CD8-positive, alpha-beta memory T cell (primary cell): ENCODE measurements at regions not wholly inside any gene's neighbourhood (a gene's known extent, or its start where the extent isn't known, plus 50 kb on each side); places are given as distances from the start of the nearest gene placed in this dataset.
"Not testable (repeated sequence)": the region's sequence is repeated elsewhere in the genome, so short reads cannot be mapped to it uniquely, and the experiment has no call there.

ENCODE experiments used
- CTCF ChIA-PET: fragments of 350-600 bp; sonication (Branson Sonifier 250); formaldehyde crosslinking; loops from one replicate; lab custom pipeline; 2021; ENCODE audit warnings: antibody characterized with exemption; lab: Charles Lee
- POLR2A ChIA-PET: fragments of 350-600 bp; sonication (Branson Sonifier 250); formaldehyde crosslinking; loops from one replicate; lab custom pipeline; 2021; ENCODE audit warnings: antibody characterized with exemption; lab: Charles Lee
- DNase-seq, 5 donors: peaks; one replicate each; pipeline versions ENCODE4 v3.0.0 to v3.0.0-alpha.2; 2020 to 2022; ENCODE audit warnings: mixed read lengths in 1 of 5
- H3K27ac ChIP-seq: one replicate; pipeline ENCODE4 v1.7.0; 2013; ENCODE audit warnings: low read depth, mild to moderate bottlenecking, low read length, moderate library complexity
- H3K27me3 ChIP-seq: 2 replicates; pipeline ENCODE4 v1.7.0; 2013; ENCODE audit warnings: low read length, mild to moderate bottlenecking; ENCODE audit not compliant: insufficient read depth, poor library complexity, severe bottlenecking
- H3K36me3 ChIP-seq: 2 replicates; pipeline ENCODE4 v1.7.0; 2013; ENCODE audit warnings: mild to moderate bottlenecking, low read length, moderate library complexity; ENCODE audit not compliant: insufficient read depth
- H3K4me1 ChIP-seq: 2 replicates; pipeline ENCODE4 v1.7.0; 2013; ENCODE audit warnings: mild to moderate bottlenecking, low read length, moderate library complexity; ENCODE audit not compliant: insufficient read depth
- H3K4me3 ChIP-seq: 2 replicates; pipeline ENCODE4 v1.7.0; 2013; ENCODE audit warnings: mild to moderate bottlenecking, low read length
- H3K9me3 ChIP-seq: 2 replicates; pipeline ENCODE4 v1.7.0; 2013; ENCODE audit warnings: mild to moderate bottlenecking, low read length
- H3K27ac Mint-ChIP-seq, 8 donors: one replicate each; pipeline ENCODE4 v1.8.0; 2020 to 2021; ENCODE audit warnings: mixed read lengths in 8 of 8, mild to moderate bottlenecking in 6 of 8, inconsistent platforms in 3 of 8, moderate library complexity in 3 of 8
- H3K27me3 Mint-ChIP-seq, 2 donors: one replicate each; pipeline ENCODE4 v1.8.0; 2020 to 2021; ENCODE audit warnings: mixed read lengths in 2 of 2, mild to moderate bottlenecking in 1 of 2, moderate library complexity in 1 of 2
- H3K36me3 Mint-ChIP-seq, 3 donors: one replicate each; pipeline ENCODE4 v1.8.0; 2020 to 2021; ENCODE audit warnings: mixed read lengths in 3 of 3, inconsistent platforms in 1 of 3, mild to moderate bottlenecking in 1 of 3
- H3K4me1 Mint-ChIP-seq, 3 donors: one replicate each; pipeline ENCODE4 v1.8.0; 2020 to 2021; ENCODE audit warnings: mixed read lengths in 3 of 3, inconsistent platforms in 1 of 3, mild to moderate bottlenecking in 1 of 3
- H3K4me3 Mint-ChIP-seq, 7 donors: one replicate each; pipeline ENCODE4 v1.8.0; 2020 to 2021; ENCODE audit warnings: mixed read lengths in 7 of 7, mild to moderate bottlenecking in 6 of 7, moderate library complexity in 4 of 7, inconsistent platforms in 2 of 7
- H3K9me3 Mint-ChIP-seq, 5 donors: one replicate each; pipeline ENCODE4 v1.8.0; 2020 to 2022; ENCODE audit warnings: mixed read lengths in 5 of 5, mild to moderate bottlenecking in 3 of 5, moderate library complexity in 2 of 5, inconsistent platforms in 1 of 5

DNA sequence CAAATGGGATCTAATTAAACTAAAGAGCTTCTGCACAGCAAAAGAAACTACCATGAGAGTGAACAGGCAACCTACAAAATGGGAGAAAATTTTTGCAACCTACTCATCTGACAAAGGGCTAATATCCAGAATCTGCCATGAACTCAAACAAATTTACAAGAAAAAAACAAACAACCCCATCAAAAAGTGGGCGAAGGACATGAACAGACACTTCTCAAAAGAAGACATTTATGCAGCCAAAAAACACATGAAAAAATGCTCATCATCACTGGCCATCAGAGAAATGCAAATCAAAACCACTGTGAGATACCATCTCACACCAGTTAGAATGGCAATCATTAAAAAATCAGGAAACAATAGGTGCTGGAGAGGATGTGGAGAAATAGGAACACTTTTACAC is 755.2 kb upstream of the ADGRB3 start:
- H3K4me3 ChIP-seq, H3K4me1 Mint-ChIP-seq, H3K9me3 ChIP-seq, DNase-seq, H3K27me3 Mint-ChIP-seq, H3K27ac Mint-ChIP-seq, POLR2A ChIA-PET, H3K27ac ChIP-seq, H3K36me3 ChIP-seq, H3K4me1 ChIP-seq, H3K27me3 ChIP-seq, CTCF ChIA-PET, H3K36me3 Mint-ChIP-seq, H3K4me3 Mint-ChIP-seq: not testable (repeated sequence)
- peaks cover 0 to 14% (median 5%) of the 10 kb centered on the region in 5 donors for H3K9me3 Mint-ChIP-seq

GRCh38 chr6:67879105-67879904 is 755.8 kb upstream of the ADGRB3 start:
- H3K27ac ChIP-seq, H3K4me1 ChIP-seq, H3K36me3 ChIP-seq, H3K4me1 Mint-ChIP-seq, DNase-seq, H3K9me3 ChIP-seq, CTCF ChIA-PET, H3K36me3 Mint-ChIP-seq, H3K4me3 Mint-ChIP-seq, H3K27me3 Mint-ChIP-seq, H3K27me3 ChIP-seq, POLR2A ChIA-PET, H3K4me3 ChIP-seq, H3K27ac Mint-ChIP-seq: not testable (repeated sequence)
- peaks cover 0 to 14% (median 6%) of the 10 kb centered on the region in 5 donors for H3K9me3 Mint-ChIP-seq

DNA sequence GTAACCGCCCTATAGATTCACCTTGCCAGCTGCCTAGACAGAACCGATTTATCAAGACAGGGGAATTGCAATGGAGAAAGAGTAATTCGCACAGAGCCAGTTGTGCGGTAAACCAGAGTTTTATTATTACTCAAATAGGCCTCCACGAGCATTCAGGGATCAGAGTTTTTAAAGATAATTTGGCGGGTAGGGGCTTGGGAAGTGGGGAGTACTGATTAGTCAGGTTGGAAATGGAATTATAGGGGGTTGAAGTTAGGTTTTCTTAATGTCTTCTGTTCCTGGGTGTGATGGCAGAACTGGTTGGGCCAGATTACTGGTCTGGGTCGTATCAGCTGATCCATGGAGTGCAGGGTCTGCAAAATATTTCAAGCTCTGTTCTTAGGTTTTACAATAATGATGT is 756.9 kb upstream of the ADGRB3 start:
- H3K27me3 ChIP-seq, H3K27ac Mint-ChIP-seq, CTCF ChIA-PET, POLR2A ChIA-PET, DNase-seq, H3K4me3 Mint-ChIP-seq, H3K4me1 ChIP-seq, H3K4me1 Mint-ChIP-seq, H3K27ac ChIP-seq, H3K36me3 ChIP-seq, H3K4me3 ChIP-seq, H3K27me3 Mint-ChIP-seq, H3K9me3 ChIP-seq, H3K36me3 Mint-ChIP-seq: not testable (repeated sequence)
- peaks cover 4 to 18% (median 15%) of the 10 kb centered on the region in 5 donors for H3K9me3 Mint-ChIP-seq

GRCh38 chr6:67877288-67877687 is 757.8 kb upstream of the ADGRB3 start:
- H3K27ac ChIP-seq, result no peak overlapping the region
- H3K4me3 Mint-ChIP-seq, result no peak overlapping the region
- H3K36me3 Mint-ChIP-seq, result no peaks in the 10 kb centered on the region
- no peaks in the 10 kb centered on the region for H3K4me1 Mint-ChIP-seq
- DNase-seq, result no peak
- H3K27ac Mint-ChIP-seq, result no peak overlapping the region
- no peaks in the 10 kb centered on the region for H3K36me3 ChIP-seq
- H3K9me3 Mint-ChIP-seq, result peaks cover 4 to 24% (median 16%) of the 10 kb centered on the region in 5 donors
- peaks cover 0 to 1% of the 10 kb centered on the region in 2 donors for H3K27me3 Mint-ChIP-seq
- POLR2A ChIA-PET, result no interaction called here
- H3K4me1 ChIP-seq, result no peaks in the 10 kb centered on the region
- H3K4me3 ChIP-seq, result no peak overlapping the region
- no peaks in the 10 kb centered on the region for H3K9me3 ChIP-seq
- no peaks in the 10 kb centered on the region for H3K27me3 ChIP-seq
- CTCF ChIA-PET, result no interaction called here

DNA sequence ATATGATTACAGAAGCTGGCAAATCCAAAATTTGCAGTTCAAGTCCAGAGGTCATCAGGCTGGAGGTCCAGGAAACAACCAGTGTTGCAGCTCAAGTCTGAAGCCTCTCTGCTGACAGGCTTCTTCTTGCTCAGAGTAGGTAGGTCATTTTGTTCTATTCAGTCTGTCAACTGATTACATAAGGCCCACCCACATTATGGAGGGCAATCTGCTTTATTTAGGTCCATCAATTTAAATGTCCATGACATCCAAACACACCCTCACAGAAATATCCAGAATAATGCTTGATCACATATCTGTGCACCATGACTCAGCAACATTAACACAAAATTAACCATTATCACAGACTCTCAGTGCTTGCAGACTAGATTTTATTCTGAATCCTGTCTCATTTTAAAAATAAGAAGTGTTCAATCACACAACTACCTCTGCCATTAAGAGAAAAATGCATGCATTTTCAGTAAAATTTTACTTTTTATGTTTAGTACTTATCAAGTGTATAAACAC is 759.2 kb upstream of the ADGRB3 start:
- Histone ChIP-seq H3K27ac (no peak overlapping the region), H3K36me3 (no peaks in the 10 kb centered on the region), H3K4me3 (no peak overlapping the region), H3K27me3 (no peaks in the 10 kb centered on the region), H3K9me3 (no peaks in the 10 kb centered on the region), H3K4me1 (no peaks in the 10 kb centered on the region)
- H3K36me3 Mint-ChIP-seq, result no peaks in the 10 kb centered on the region
- ChIA-PET CTCF (no interaction called here), POLR2A (no interaction called here)
- DNase-seq, result no peak
- peaks cover 0 to 1% of the 10 kb centered on the region in 2 donors for H3K27me3 Mint-ChIP-seq
- no peak overlapping the region for H3K4me3 Mint-ChIP-seq
- H3K27ac Mint-ChIP-seq, result no peak overlapping the region
- peaks cover 4 to 25% (median 16%) of the 10 kb centered on the region in 5 donors for H3K9me3 Mint-ChIP-seq
- no peaks in the 10 kb centered on the region for H3K4me1 Mint-ChIP-seq

- H3K4me1 ChIP-seq, result no peaks in the 10 kb centered on the region
- no peaks in the 10 kb centered on the region for H3K9me3 ChIP-seq
- H3K27ac Mint-ChIP-seq, result no peak overlapping the region
- no peak overlapping the region for H3K27ac ChIP-seq
- CTCF ChIA-PET, result no interaction called here
- H3K36me3 ChIP-seq, result no peaks in the 10 kb centered on the region
- no peaks in the 10 kb centered on the region for H3K27me3 ChIP-seq
- H3K4me3 ChIP-seq, result no peak overlapping the region
- H3K9me3 Mint-ChIP-seq, result peaks cover 3 to 23% (median 12%) of the 10 kb centered on the region in 5 donors
- H3K36me3 Mint-ChIP-seq, result no peaks in the 10 kb centered on the region
- H3K4me1 Mint-ChIP-seq, result no peaks in the 10 kb centered on the region
- H3K4me3 Mint-ChIP-seq, result no peak overlapping the region
- POLR2A ChIA-PET, result no interaction called here
- no peak for DNase-seq
- H3K27me3 Mint-ChIP-seq, result peaks cover 0 to 1% of the 10 kb centered on the region in 2 donors
These were observed 764.8 kb upstream of the ADGRB3 start for GRCh38 chr6:67870321-67870720.

GRCh38 chr6:67863346-67863745 is 771.7 kb upstream of the ADGRB3 start:
- no peaks in the 10 kb centered on the region for H3K27me3 Mint-ChIP-seq
- Histone ChIP-seq H3K9me3 (no peaks in the 10 kb centered on the region), H3K4me3 (no peak overlapping the region), H3K36me3 (no peaks in the 10 kb centered on the region), H3K4me1 (no peaks in the 10 kb centered on the region), H3K27me3 (no peaks in the 10 kb centered on the region), H3K27ac (no peak overlapping the region)
- H3K27ac Mint-ChIP-seq, result no peak overlapping the region
- no peak overlapping the region for H3K4me3 Mint-ChIP-seq
- peaks cover 0 to 26% (median 11%) of the 10 kb centered on the region in 5 donors for H3K9me3 Mint-ChIP-seq
- ChIA-PET CTCF (no interaction called here), POLR2A (no interaction called here)
- no peaks in the 10 kb centered on the region for H3K4me1 Mint-ChIP-seq
- no peak for DNase-seq
- H3K36me3 Mint-ChIP-seq, result no peaks in the 10 kb centered on the region

- no peak overlapping the region for H3K27ac ChIP-seq
- no peaks in the 10 kb centered on the region for H3K4me1 ChIP-seq
- H3K9me3 ChIP-seq, result no peaks in the 10 kb centered on the region
- POLR2A ChIA-PET, result no interaction called here
- Mint-ChIP-seq H3K27me3 (no peaks in the 10 kb centered on the region), H3K4me1 (no peaks in the 10 kb centered on the region), H3K27ac (no peak overlapping the region), H3K4me3 (no peak overlapping the region), H3K36me3 (no peaks in the 10 kb centered on the region), H3K9me3 (peaks cover 1 to 37% (median 15%) of the 10 kb centered on the region in 5 donors)
- CTCF ChIA-PET, result no interaction called here
- H3K36me3 ChIP-seq, result no peaks in the 10 kb centered on the region
- DNase-seq, result no peak
- H3K4me3 ChIP-seq, result no peak overlapping the region
- no peaks in the 10 kb centered on the region for H3K27me3 ChIP-seq
These were observed 781.0 kb upstream of the ADGRB3 start for GRCh38 chr6:67854098-67854497.
